Cardiac muscle cell (in vitro differentiated cells and primary cell): ENCODE measurements at regions not wholly inside any gene's neighbourhood (a gene's known extent, or its start where the extent isn't known, plus 50 kb on each side); places are given as distances from the start of the nearest gene placed in this dataset.

Source experiments
- DNase-seq, 2 donors: peaks; one replicate each; pipeline versions ENCODE4 v3.0.0 to v3.0.0-alpha.2; 2010 to 2017; ENCODE audit warnings: low read depth in 1 of 2, low spot score in 1 of 2
- H3K27ac ChIP-seq: fragments of 200-600 bp; sonication (generic); 2 replicates; pipeline ENCODE4 v1.5.1; 2016
- H3K27me3 ChIP-seq: fragments of 200-600 bp; sonication (generic); 2 replicates; pipeline ENCODE4 v1.6.0; 2016; ENCODE audit warnings: control low read depth
- H3K36me3 ChIP-seq: fragments of 200-600 bp; sonication (generic); 2 replicates; pipeline ENCODE4 v1.5.1; 2016; ENCODE audit warnings: control low read depth
- H3K4me1 ChIP-seq: fragments of 200-600 bp; sonication (generic); 2 replicates; pipeline ENCODE4 v1.8.1; 2017; ENCODE audit warnings: low read depth, mild to moderate bottlenecking, mixed run types
- H3K4me3 ChIP-seq: fragments of 200-600 bp; sonication (generic); 2 replicates; pipeline ENCODE4 v1.5.1; 2016; ENCODE audit warnings: mild to moderate bottlenecking
- H3K9me3 ChIP-seq: fragments of 200-600 bp; sonication (generic); 2 replicates; pipeline ENCODE4 v1.5.1; 2017; ENCODE audit warnings: low read depth, mild to moderate bottlenecking, control low read depth
- TF ChIP-seq, protein P1 (sequence below): IDR thresholded peaks from 2 replicates; pipeline ENCODE4 v1.5.1; 2012; ENCODE audit warnings: low read depth, mild to moderate bottlenecking, low read length

DNA sequence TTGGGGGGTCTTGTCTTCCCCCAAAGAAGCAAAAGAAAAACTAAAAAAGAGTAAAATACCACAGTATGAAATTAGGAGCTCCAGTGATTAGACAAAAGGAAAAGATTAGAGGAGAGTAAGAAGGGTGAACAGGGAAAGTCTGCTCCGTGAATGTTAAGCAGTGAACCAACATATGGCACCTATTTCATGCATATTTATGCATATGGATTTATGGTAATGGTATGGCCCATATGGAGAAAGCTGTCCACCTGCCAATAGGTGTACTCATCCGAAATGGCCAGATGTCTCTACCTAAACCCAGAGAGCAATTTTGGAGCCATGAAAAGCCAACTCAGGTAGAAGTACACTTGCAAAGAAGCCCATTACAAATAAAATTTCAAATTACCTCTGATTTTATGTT, 404.0 kb upstream of the RAB6C start:
- no peaks in the 10 kb centered on the region for H3K9me3 ChIP-seq
- no peaks in the 10 kb centered on the region for H3K4me1 ChIP-seq
- no peak overlapping the region for H3K27ac ChIP-seq
- no peak overlapping the region for H3K4me3 ChIP-seq
- TF ChIP-seq, protein P1, sequence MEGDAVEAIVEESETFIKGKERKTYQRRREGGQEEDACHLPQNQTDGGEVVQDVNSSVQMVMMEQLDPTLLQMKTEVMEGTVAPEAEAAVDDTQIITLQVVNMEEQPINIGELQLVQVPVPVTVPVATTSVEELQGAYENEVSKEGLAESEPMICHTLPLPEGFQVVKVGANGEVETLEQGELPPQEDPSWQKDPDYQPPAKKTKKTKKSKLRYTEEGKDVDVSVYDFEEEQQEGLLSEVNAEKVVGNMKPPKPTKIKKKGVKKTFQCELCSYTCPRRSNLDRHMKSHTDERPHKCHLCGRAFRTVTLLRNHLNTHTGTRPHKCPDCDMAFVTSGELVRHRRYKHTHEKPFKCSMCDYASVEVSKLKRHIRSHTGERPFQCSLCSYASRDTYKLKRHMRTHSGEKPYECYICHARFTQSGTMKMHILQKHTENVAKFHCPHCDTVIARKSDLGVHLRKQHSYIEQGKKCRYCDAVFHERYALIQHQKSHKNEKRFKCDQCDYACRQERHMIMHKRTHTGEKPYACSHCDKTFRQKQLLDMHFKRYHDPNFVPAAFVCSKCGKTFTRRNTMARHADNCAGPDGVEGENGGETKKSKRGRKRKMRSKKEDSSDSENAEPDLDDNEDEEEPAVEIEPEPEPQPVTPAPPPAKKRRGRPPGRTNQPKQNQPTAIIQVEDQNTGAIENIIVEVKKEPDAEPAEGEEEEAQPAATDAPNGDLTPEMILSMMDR = no peak
- no peaks in the 10 kb centered on the region for H3K27me3 ChIP-seq
- no peaks in the 10 kb centered on the region for H3K36me3 ChIP-seq
- no peak for DNase-seq

DNA sequence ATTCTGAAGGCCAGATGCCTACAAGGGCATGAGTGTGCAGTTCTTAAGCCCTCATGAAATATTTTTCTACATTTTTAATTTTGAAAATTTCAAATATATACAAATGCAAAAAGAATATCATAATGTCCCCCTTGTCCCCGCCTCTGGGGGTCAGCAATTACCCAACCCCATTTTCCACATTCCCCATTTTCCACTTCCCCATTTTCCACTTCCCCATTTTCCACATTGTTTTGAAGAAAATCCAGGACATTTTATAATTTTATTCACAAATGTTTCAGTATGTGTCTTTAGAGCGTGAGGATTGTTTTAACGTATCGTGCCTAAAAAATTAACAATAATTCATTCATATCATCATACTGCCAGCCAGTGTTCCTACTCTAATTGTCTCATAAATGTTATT, 403.6 kb upstream of the RAB6C start:
- Histone ChIP-seq H3K36me3 (no peaks in the 10 kb centered on the region), H3K9me3 (no peaks in the 10 kb centered on the region), H3K4me1 (no peaks in the 10 kb centered on the region), H3K4me3 (no peak overlapping the region), H3K27ac (no peak overlapping the region), H3K27me3 (no peaks in the 10 kb centered on the region)
- TF ChIP-seq, protein P1 = no peak
- DNase-seq = no peak

DNA sequence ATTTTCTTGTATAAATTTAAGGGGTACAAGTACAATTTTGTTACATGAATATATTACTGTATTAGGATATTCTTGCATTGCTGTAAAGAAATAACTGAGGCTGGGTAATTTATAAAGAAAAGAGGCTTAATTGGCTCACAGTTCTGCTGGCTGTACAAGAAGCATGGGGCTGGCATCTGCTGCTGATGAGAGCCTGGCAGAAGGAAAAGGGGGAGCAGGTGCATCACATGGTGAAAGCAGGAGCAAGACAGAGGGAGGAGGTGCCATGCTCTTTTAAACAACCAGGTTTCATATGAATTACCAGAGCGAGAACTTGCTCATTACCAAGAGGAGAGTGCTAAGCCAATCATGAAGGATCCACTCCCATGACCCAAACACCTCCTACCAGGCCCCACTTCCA, 399.5 kb upstream of the RAB6C start:
- Histone ChIP-seq H3K4me1 (no peaks in the 10 kb centered on the region), H3K9me3 (no peaks in the 10 kb centered on the region), H3K27me3 (no peaks in the 10 kb centered on the region), H3K36me3 (no peaks in the 10 kb centered on the region), H3K4me3 (no peak overlapping the region), H3K27ac (no peak overlapping the region)
- no peak for DNase-seq
- TF ChIP-seq, protein P1 = no peak

DNA sequence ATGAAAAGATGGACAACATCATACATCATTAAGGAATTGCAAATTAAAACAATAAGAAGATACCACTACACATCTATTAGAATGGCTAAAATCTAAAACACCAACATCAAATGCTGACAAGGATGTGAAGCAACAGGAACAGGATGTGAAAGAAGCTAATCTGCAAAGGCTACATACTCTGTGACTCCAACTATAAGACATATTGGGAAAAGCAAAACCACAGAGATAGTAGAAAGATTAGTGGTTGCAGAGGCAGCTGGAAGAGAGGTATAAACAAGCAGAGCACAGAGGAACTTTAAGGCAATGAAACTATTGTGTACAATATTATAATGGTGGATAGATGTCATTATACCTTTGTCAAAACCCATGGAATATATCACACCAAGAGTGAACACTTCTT, 393.7 kb upstream of the RAB6C start:
- no peaks in the 10 kb centered on the region for H3K4me1 ChIP-seq
- TF ChIP-seq, protein P1 = no peak
- peak in 1 of 2 donors; percentile 2 for DNase-seq
- no peaks in the 10 kb centered on the region for H3K36me3 ChIP-seq
- H3K4me3 ChIP-seq = no peak overlapping the region
- H3K27ac ChIP-seq = no peak overlapping the region
- no peaks in the 10 kb centered on the region for H3K9me3 ChIP-seq
- no peaks in the 10 kb centered on the region for H3K27me3 ChIP-seq

DNA sequence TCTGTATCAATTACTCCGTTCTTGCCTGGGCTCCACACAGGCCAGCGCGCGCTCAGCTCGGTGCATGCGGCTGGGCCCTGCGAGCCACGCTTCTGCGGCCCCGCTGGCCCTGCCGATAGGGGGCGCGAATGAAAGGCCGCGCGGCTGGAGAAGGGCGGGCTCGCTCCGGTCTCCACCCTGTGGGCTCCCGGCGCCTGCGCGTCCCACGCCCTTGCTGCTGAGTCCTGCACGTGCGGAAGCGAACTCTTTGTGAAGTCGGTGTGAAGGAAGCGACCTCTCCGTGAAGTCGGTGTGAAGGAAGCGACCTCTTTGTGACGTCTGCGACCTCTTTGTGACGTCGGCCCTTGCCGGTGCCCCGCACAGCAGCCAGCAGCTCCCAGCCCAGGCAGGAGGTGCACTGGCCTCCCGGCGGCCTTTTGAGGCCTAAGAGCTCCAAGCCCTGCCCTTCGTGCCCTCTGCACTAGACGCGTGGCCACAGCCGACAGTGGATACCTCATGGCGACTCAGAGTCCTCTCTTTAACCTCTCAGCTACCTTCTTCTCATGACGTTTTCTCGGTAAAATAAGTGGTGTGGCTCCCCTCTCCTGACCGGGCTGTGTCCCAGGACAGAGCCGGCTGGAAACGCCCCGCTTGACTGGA, 391.9 kb upstream of the RAB6C start:
- H3K27me3 ChIP-seq = no peaks in the 10 kb centered on the region
- H3K36me3 ChIP-seq = no peaks in the 10 kb centered on the region
- no peaks in the 10 kb centered on the region for H3K9me3 ChIP-seq
- no peak overlapping the region for H3K27ac ChIP-seq
- no peak for DNase-seq
- H3K4me3 ChIP-seq = no peak overlapping the region
- TF ChIP-seq, protein P1 = no peak
- no peaks in the 10 kb centered on the region for H3K4me1 ChIP-seq
